NCI-H2081 (cell line): ENCODE measurements at regions not wholly inside any gene's neighbourhood (a gene's known extent, or its start where the extent isn't known, plus 50 kb on each side); places are given as distances from the start of the nearest gene placed in this dataset.
A peak's percentile ranks its signal among the peaks of the same experiment; 100 is the strongest.
"Not testable (repeated sequence)": the region's sequence is repeated elsewhere in the genome, so short reads cannot be mapped to it uniquely, and the experiment has no call there.

Experiments used
- DNase-seq, 2 experiments: peaks; one replicate each; lab custom pipeline; 2025; lab: John Stamatoyannopoulos, UW

DNA sequence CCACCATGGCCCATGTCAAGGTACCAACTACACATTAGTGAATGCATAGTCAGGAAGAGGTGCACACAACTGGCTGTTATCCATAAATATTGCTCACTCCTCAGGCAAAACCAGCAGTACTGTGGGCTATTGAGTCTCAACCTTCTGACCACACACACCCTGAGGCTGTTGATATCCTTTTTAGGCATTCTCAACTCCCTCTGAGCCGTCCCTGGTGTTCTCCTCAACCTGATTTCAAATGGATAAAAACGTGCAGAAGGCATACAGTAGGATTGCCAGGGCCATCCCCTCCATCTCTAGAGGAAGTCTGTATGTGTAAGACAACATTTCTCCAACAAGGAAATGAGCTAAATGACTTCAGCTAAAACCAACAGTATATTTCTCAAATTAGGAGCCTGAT, 98.7 kb upstream of the KLHL13 start:
- DNase-seq: peak in 1 of 2 experiments; percentile 47

DNA sequence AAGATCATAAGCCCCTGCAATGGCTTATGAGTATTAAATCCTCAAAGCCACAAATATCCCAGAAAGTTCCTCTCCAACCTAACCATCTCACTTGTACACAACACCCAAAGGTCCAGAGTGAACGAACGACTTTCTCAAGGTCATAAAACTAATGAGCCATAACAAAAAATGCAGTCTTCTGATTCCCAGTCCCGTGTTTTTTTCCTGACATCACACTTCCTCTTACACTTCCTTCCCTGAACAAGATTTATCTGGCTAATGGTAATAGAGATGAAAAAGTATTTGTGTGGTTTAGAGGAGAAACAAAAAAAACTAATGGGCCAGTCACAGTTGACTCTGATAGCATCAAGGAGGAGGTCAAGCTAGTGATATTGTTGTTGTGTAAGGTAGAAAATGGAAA, 99.5 kb upstream of the KLHL13 start:
- DNase-seq: peak in 1 of 2 experiments; percentile 74

DNA sequence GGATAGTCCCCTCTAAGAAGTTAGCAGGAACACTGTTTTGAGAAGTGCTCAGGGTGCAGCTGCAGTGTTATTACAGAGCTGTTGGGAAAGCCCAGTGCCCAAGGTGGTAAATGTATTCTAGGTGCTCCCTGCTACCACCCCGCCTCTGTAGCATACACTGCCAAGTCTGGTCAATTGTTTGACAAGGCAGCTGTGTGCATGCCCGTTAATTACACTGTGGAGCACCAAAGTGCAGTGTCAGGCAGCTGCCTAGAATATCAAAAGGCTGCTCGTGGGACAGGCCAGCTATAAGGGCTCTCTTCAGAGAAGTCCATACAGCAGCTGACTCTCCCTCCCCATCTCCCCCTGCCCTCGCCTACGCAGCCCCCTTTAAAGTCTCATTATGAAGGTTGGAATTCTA, 99.9 kb upstream of the KLHL13 start:
- DNase-seq: peak; percentile 94 to 99

DNA sequence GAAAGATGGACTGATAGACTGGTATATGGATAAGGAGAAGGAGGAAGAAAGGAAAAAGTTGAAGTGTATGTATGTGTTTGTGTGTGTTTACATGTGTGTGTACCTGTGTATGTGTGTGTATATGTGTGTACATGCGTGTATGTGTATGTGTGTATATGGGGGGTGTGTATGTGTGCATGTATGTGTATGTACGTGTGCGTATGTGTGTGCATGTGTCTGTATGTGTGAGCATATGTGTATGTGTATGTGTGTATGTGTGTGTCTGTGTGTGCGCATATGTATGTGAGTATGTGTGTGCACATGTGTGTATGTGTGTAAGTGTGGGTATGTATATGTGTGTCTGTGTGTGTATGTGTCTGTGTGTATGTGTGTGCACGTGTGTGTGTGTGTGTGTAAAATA, 101.5 kb upstream of the KLHL13 start:
- DNase-seq: no peak

DNA sequence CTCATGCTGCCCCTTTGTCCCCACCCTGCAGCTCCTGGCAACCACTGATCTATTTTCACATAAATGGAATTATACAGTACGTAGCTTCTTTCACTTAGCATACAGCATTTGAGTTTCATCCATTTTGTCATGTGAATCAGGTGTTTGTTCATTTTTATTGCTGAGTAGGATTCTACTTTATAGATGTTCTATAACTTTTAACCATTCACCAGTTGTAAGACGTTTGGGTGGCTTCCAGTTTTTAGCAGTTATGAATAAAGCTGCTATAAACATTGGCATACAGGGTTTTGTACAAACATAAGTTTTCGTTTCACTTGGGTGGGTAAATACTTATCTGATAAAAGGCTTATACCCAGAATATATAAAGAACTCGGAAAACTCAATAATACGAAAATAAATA, 102.3 kb upstream of the KLHL13 start:
- no peak for DNase-seq

DNA sequence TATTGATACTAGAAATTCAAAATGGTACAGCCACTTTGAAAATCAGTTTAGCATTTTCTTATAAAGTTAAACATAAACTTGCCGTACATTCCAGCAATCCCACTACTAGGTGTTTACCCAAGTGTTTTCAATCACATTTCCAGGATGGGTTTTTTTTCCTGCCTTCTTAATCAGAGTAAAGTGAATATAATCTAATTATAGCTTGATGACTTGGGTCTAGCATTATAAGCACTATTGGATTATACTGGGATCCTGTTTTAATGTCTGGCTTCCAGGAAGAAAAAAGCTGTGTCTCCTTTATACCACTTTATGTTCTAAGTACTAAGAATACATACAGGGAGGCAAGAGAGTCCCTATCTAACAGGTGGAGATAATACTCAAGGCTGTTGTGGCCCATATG, 103.3 kb upstream of the KLHL13 start:
- DNase-seq: no peak

DNA sequence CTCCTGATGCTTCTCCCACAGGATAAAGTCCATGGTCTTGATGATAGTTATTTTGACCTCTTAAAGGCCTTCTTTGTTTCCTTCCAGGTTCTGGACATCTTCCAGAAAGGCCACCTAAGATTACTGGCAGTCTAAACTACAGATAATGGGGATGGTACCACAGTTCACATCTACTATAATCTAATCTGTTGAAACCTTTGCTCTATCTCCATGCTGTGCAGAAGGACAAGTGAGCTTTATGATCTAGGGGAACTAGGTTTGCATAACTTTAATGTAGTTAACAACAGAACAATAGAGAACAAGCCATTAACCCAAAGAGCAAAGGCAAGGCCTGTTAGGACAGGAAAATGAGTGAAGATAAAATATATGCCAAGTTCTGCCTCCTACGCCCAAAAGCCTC, 103.9 kb upstream of the KLHL13 start:
- no peak for DNase-seq

DNA sequence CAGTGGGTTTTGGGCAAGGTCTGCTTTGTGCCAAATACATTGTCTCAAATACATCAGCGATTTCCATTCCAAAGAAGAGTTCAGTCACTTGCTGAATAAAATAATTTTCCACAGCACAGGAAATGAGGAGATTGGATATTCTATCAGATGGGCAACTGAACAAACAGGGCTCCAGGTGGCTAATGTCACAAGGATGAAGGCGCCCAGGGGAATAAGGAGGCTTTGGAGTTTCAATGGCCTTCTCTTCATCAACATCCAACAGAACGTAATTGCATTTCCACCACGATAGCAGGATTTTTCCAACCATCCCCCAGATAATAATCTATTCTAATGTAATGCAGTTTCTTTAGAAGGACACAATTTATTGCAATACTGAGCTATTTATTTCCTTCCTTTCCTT, 104.7 kb upstream of the KLHL13 start:
- DNase-seq: peak; percentile 76 to 88

DNA sequence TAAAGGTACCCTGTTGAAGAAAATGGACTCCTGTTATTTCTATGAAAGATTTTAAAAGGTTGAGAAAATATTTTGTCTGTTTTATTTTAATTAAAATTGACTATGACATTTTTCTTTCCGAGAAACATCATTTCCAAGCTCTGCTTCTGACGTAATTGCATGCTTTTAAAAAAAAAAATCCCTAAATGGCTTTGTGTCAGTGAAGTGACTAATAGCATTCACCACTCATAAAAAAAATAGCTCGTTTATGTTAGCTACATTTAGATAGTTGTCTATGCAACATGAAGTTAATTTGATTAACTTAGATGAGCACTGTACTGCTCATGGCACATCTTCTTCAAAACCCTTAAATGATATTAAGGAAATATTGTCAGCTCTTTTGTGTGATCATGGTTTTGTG, 105.1 kb upstream of the KLHL13 start:
- no peak for DNase-seq

DNA sequence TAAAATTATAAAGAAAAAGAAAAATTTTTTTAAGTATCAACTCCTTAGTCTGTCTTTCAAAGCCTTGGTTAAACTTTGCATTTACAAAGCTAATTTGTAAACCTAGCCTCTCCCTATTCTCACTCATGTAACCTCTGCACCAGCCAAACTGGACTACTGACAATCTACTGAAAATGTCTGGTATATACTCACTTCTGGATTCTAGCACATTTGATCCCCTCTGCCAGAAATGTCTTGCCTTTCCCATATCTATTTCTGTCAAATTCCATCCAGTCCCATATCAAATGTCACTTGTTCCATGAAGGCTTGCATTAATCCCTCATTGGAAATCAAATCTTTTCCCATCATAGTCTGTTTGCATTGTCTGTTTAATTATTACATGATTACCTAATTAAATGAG, 105.8 kb upstream of the KLHL13 start:
- no peak for DNase-seq

DNA sequence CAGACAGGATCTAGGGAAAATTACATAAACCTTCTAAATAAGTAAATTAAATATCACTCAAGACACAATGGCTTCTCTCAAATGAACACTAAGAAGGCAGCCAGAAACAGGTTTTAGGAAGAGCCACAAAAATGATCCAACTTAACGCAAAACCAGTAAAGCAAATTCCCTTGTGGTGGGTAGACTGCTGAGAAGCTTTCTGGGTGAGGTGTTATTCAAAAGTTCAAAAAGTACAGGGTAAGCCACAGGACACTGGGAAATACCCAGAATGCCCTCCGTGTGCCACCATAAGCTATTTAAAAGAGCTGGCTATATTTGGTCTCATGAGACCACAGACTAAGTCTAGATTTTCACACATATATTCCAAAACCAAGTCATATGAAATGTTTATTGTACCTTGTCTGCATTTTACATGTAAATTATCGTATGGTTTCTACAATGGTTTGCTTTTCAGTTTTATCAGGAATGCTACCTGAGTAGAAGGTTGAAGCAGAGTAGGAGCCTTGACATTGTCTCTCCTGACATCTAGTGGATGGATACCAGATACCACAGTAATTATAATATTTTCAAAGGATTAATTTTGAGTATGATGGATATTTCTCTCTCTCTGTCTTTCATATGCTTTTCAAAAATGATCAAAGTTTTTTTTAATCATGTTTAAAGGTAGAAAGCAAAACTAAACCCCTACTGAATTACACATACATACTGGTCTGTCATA, 109.3 kb upstream of the KLHL13 start:
- DNase-seq: peak; percentile 61 to 79

DNA sequence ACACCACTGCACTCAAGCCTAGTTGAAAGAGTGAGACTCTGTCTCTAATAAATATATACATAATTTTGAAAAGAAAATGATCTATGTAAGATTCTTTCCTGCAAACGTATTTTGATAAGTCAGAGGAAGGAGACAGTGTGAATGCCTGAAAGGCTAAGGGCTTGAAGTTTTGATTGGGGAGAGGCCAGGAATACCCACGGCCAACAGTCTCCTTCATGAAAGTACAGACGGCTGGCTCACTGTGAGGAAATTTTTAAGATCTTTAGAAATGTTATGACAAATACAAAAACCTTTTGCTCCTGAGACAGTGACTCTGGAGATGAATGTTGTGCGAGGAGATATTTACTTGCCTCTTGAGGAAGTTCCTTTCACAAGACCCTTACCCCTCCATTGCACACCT, 111.4 kb upstream of the KLHL13 start:
- DNase-seq: no peak

DNA sequence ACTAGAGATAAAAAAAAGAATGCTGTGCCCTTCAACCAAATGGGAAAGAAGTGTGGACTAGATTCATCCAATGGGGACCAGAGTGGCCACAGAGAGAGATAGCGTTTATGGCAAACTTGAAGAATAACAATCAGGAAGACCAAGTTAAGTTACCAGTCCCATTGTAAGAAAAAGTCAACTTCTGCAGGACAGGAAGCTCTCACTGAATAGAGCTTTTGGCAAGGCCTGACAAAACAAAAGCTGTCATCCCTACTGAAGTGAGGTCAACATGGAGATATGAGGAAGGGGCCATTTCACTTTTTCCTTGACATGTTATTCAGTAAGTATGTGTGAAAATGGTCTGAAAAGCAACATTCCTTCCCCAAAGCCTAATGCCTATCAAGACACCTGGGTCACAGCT, 111.8 kb upstream of the KLHL13 start:
- DNase-seq: no peak

DNA sequence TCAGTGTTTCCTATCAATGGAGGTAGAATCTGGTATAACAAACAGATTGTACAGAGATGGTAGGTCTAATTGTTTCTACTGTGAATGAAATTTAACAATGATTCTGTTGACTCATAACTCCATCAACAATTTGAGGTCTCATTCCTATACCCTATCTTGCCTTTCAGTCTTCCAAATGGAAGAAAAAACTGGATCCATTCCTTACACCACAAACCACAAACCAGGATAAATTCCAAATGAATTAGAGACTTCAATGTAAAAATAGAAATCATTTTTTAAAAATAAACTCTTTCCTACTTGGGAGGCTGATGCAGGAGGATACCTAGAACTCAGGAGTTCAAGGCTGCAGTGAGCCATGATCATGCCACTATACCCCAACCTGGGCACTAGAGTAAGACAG, 114.4 kb upstream of the WDR44 start:
- DNase-seq: no peak

DNA sequence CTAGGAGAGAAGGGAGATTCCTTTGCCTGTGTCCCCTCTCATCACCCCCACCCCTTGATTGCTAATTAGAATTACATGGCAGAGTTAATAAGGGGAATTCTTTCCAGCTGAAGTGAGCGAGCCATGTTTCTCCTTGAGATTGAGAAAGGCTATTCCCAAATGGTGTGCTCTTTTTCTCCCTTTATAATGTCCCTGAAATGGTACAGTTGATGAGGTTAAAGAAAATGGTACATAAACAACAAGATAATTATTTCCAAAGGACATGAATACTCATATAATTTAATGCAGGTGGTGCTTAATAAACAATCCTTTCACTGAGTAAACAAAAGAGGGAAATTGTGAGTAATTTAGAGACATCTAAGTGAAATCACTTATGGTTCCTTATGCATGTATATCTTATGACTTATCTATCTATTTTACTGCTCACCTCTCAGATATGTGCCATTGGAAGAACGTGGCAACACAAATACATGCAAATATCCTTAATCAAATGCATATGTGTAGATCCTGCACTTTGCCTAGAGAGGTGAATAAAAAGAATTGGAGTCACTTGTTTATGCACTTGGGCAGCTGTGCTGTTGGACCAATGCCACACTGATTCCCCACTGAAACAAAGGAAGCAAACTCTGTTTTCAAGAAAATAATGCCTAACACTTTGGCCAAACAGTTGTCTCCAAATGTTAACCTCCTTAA, 106.6 kb upstream of the WDR44 start:
- peak in 1 of 2 experiments; percentile 41 for DNase-seq

DNA sequence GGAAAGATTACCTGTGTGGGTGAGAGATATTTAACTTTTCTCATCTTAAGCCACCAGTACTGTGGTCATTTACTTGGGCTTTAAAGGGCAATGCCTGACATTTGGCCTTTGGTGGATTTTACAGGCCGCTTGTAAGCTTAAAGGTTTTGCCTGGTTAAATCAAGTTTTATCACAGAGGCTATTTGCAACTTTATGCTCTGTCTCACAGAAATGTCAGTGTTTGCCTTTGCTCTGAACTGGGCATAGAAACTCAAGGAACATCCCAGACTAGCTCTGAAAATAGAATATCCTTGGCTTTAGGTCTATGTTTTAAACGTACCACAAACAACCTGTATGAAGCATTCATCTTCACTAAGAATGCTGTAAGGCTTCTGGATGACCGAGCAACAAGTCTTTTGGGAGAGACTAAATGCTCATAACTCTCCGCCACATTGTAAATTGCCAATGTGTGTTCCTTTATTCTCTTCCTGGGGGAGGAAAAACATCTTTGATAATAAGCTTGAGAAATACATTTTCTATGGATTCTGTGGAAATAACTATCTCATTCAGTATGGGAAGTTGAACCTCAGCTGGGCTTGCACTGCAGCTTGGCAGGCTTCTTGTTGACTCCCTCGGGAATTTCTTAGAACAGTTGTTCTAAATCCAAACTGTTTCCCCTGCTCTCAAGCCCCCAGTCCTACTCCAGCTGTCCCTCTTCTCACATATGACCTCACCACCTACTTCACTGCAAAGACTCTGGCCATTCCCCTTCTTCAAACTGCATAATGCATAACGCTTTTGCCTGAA, 105.8 kb upstream of the WDR44 start:
- DNase-seq: no peak

DNA sequence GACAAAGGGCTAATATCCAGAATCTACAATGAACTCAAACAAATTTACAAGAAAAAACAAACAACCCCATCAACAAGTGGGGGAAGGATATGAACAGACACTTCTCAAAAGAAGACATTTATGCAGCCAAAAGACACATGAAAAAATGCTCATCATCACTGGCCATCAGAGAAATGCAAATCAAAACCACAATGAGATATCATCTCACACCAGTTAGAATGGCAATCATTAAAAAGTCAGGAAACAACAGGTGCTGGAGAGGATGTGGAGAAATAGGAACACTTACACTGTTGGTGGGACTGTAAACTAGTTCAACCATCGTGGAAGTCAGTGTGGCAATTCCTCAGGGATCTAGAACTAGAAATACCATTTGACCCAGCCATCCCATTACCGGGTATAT, 98.9 kb upstream of the WDR44 start:
- DNase-seq: not testable (repeated sequence)

DNA sequence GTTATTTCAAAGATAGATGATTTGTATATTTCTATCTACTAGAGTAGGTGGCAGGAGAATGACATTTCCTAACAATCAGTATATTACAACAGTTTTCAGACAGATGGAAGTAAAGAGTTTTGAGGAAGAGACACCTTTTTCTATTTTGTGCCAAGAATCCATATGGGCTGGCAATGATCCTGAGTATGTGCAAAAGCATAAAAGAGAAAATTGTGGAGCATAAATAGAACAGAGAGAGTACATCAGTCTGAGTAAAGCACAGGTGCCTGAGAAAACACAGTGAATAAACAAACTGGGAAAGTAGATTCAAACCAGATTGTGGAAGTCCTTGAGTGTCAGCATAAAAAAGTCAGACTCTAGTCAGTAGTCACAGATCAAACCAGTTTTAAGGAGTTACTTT, 96.8 kb upstream of the WDR44 start:
- no peak for DNase-seq

DNA sequence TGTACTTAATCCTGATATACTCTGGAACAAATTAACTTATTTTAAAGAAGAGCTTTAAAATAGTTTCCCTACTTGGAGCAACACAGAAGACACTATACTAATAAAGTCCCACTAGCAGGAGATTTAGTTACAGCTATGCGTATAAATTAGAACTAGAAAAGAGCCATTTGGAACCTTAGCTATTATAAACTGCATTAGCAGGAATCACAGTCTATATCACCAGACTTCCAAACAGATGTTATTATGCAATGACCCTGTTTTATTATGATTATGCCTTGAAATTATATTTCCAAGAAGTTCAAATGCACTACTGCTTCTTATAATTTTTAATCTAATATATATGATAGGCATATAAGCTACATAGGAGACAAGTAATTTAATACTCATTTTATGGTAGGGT, 95.5 kb upstream of the WDR44 start:
- no peak for DNase-seq

DNA sequence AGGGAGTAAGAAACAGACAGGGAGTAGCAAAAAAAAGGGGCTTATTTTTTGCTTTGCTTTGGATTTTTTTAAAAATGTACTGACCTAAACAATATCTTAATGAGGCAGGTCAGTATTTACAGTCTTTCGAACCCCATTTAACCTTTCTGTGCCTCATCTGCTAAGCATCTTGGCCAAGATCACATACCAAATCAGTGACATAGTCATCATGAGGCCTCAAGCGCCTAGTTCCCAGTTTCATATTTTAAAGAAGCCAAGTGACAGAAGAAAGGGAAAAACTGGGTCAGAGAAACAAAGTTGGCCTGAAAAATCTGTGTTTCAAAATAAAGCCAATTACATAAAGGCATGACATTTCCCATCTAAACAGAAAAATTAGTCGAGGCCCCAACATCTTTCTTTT, 94.6 kb upstream of the WDR44 start:
- DNase-seq: no peak

DNA sequence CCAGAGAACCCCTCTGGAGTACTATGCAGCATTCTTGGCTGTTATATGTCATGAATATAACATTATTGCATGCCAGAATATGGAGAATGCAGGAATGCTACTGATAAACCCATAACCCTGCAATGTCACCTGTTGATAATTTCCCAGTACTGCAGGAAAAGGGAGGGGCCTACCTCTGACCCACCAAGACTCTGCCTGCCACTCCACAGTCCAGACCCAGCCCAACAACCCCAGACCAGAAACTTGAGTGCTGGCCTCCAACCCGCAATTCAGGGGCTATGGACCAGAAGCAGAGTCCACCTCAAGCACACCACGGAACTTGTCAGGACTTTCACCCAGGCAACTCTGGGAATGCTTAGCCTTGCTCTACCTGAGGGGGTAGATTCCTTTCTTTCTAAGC, 92.9 kb upstream of the WDR44 start:
- no peak for DNase-seq

DNA sequence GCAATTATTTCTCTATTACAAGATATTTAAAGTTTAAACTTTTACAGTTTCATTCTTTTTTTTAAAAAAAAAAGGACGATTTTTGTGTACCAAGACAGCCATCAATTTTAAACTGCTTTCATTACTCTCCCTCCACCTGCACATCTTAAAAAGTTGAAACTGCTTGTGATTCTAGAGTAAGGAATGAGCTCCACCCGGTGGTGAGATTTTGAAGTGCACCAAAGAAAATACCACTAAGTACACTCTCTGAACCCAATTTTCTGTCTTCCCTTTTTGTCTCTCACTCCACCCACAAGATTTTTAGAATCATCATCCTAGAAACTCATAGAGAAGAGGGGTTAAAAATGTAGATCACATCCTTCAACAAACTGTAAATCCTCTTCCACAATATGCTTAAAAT, 91.3 kb upstream of the WDR44 start:
- peak; percentile 80 to 81 for DNase-seq

DNA sequence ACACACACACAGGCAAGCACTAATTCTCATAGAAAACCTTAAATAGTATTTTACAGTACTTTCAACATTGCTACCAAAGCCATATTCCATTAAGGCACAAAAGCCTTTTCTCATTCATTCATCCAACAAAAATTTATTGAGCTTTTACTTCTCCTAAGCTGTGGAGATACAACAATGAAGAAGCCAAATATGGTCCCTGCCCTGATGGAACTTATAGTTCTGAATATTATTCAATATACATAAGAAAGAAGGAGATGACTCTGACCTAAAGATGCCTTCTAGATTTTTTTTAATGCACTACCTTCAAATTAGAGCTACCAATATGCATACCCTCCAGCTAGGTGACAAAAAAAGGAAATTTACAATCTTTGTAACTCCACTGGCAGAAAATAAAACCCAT, 90.0 kb upstream of the WDR44 start:
- DNase-seq: no peak
